ENCODE measurements at regions not wholly inside any gene's neighbourhood (a gene's known extent, or its start where the extent isn't known, plus 50 kb on each side); places are given as distances from the start of the nearest gene placed in this dataset.
"Not testable (repeated sequence)": the region's sequence is repeated elsewhere in the genome, so short reads cannot be mapped to it uniquely, and the experiment has no call there.

DNA sequence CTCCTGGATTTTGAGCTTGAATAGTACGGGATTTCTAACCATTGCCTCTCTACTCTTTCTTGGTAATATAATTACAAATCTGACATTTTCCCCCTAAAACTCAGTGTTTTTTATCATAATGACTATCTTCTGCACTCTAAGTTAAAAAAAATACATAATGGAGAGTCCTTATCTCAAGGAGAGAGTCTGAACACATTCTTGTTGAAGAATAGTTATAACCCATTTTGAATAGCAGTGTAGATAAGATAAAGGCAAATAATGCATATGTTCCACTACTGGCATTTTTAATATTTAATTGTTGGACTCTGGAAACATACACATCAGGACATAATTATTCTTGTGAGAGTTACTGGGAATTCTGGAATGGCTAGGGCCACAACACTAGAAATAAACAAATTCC is 456.5 kb upstream of the ANO5 start:
- no peak for ATAC-seq
- TF ChIP-seq TCF4 (CRISPR knock-in tag; IDR thresholded peaks at IDR 0.05; ENCODE audit: borderline replicate concordance) (peak; percentile 65), ISL1 (CRISPR knock-in tag; IDR thresholded peaks at IDR 0.05) (peak; percentile 46), RARB (CRISPR knock-in tag; IDR thresholded peaks at IDR 0.05) (no peak)

DNA sequence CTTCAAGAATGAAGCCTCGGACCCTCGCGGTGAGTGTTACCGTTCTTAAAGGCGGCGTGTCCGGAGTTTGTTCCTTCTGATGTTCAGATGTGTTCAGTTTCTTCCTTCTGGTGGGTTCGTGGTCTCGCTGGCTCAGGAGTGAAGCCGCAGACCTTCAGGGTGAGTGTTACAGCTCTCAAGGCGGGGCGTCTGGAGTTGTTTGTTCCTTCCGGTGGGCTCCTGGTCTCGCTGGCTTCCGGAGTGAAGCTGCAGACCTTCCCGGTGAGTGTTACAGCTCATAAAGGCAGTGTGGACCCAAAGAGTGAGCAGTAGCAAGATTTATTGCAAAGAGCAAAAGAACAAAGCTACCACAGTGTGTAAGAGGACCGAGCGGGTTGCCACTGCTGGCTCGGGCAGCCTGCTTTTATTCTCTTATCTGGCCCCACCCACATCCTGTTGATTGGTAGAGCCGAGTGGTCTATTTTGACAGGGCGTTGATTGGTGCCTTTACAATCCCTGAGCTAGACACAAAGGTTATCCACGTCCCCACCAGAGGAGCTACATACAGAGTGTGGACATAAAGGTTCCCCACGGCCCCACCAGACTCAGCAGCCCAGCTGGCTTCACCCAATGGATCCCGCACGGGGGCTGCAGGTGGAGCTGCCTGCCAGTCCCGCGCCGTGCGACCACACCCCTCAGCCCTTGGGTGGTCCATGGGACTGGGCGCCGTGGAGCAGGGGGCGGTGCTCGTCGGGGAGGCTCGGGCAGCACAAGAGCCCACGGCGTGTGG is 440.2 kb upstream of the ANO5 start:
- not testable (repeated sequence) for ATAC-seq

DNA sequence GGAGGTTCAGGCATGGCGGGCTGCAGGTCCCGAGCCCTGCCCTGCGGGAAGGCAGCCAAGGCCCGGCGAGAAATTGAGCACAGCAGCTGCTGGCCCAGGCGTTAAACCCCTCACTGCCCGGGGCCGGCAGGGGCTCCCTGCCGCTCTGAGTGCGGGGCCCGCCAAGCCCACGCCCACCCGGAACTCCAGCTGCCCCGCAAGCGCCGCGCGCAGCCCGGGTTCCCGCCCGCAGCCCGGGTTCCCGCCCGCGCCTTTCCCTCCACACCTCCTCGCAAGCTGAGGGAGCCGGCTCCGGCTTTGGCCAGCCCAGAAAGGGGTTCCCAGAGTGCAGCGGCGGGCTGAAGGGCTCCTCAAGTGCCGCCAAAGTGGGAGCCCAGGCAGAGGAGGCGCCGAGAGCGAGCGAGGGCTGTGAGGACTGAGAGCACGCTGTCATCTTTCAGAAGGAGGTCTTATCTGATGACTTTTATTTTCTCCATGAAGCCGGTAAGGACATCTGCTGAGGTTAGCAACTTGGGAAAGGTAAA is 439.6 kb upstream of the ANO5 start:
- ATAC-seq = not testable (repeated sequence)

DNA sequence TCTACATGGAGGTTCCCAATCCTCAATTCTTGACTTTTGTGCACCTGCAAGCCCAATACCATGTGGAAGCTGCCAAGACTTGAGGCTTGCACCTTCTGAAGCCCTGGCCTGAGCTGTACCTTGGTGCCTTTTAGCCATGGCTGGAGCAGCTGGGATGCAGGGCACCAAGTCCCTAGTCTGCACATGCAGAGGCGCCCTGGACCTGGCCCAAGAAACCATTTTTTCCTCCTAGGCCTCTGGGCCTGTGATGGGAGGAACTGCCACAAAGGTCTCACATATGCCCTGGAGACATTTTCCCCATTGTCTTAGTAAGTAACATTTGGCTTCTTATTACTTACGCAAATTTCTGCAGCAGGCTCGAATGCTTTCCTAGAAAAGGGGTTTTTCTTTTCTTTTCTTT is 431.9 kb upstream of the ANO5 start:
- TF ChIP-seq ZNF8 (CRISPR knock-in tag; IDR thresholded peaks at IDR 0.05) (no peak), PPARA (CRISPR knock-in tag; IDR thresholded peaks at IDR 0.05; ENCODE audit: borderline replicate concordance) (no peak)
- TF ChIP-seq, protein P1, sequence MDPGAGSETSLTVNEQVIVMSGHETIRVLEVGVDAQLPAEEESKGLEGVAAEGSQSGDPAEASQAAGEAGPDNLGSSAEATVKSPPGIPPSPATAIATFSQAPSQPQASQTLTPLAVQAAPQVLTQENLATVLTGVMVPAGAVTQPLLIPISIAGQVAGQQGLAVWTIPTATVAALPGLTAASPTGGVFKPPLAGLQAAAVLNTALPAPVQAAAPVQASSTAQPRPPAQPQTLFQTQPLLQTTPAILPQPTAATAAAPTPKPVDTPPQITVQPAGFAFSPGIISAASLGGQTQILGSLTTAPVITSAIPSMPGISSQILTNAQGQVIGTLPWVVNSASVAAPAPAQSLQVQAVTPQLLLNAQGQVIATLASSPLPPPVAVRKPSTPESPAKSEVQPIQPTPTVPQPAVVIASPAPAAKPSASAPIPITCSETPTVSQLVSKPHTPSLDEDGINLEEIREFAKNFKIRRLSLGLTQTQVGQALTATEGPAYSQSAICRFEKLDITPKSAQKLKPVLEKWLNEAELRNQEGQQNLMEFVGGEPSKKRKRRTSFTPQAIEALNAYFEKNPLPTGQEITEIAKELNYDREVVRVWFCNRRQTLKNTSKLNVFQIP (CRISPR knock-in tag; IDR thresholded peaks at IDR 0.05; ENCODE audit: borderline replicate concordance, low read depth) = no peak
- ATAC-seq = no peak

DNA sequence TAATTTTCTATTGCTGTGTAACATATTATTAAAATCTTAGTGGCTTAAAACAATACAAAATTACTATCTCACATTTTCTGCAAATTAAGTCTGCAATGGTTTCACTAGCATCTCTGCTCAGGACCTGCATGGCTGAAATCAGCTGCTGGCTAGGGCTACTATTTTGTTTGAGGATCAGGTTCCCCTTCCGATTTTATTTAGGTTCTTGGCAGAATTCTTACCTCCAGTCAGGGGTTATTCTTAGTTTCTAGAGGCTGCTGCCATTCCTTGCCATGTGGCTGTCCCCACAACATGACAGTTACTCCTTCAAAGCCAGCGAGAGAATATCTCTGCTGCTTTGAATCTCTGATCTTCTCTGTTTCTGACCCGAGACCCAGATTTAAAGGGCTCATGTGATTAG is 424.5 kb upstream of the ANO5 start:
- ATAC-seq = no peak

DNA sequence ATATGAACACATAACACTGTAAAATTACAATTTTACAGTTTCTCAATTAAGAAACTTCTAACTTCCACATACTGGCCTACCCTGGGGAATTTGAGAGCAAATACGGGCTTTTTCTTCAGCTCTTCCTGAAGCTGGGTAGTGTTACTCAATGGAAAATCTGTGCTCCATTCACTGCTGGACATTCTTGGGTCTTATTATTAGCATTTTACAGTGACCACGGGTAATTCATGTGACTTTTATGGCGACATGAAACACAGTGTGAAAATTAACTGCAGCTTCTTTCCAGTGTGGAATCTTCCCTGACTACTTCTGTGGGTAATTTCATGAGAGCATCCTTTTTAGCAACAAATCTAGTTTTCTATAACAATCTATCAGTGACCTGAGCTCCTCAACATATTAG is 423.7 kb upstream of the ANO5 start:
- ATAC-seq = no peak
- TF ChIP-seq SNAI2 (CRISPR knock-in tag; IDR thresholded peaks at IDR 0.05) (no peak), CSDC2 (CRISPR knock-in tag; IDR thresholded peaks at IDR 0.05) (no peak), ZFP30 (CRISPR knock-in tag; IDR thresholded peaks at IDR 0.05) (no peak), ZFP3 (CRISPR knock-in tag; IDR thresholded peaks at IDR 0.05) (no peak), GLIS3 (CRISPR knock-in tag; IDR thresholded peaks at IDR 0.05) (no peak), TOX (CRISPR knock-in tag; IDR thresholded peaks at IDR 0.05; ENCODE audit: borderline replicate concordance) (no peak), ESRRG (CRISPR knock-in tag; IDR thresholded peaks at IDR 0.05) (no peak), ZNF70 (CRISPR knock-in tag; IDR thresholded peaks at IDR 0.05) (no peak), RARB (CRISPR knock-in tag; IDR thresholded peaks at IDR 0.05) (no peak), PPARA (CRISPR knock-in tag; IDR thresholded peaks at IDR 0.05; ENCODE audit: borderline replicate concordance) (no peak)
- TF ChIP-seq, protein P1 (CRISPR knock-in tag; IDR thresholded peaks at IDR 0.05; ENCODE audit: borderline replicate concordance, low read depth) = no peak
- TF ChIP-seq, protein P2, sequence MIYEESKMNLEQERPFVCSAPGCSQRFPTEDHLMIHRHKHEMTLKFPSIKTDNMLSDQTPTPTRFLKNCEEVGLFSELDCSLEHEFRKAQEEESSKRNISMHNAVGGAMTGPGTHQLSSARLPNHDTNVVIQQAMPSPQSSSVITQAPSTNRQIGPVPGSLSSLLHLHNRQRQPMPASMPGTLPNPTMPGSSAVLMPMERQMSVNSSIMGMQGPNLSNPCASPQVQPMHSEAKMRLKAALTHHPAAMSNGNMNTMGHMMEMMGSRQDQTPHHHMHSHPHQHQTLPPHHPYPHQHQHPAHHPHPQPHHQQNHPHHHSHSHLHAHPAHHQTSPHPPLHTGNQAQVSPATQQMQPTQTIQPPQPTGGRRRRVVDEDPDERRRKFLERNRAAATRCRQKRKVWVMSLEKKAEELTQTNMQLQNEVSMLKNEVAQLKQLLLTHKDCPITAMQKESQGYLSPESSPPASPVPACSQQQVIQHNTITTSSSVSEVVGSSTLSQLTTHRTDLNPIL (CRISPR knock-in tag; IDR thresholded peaks at IDR 0.05; ENCODE audit: low read depth) = no peak
- TF ChIP-seq, protein P3, sequence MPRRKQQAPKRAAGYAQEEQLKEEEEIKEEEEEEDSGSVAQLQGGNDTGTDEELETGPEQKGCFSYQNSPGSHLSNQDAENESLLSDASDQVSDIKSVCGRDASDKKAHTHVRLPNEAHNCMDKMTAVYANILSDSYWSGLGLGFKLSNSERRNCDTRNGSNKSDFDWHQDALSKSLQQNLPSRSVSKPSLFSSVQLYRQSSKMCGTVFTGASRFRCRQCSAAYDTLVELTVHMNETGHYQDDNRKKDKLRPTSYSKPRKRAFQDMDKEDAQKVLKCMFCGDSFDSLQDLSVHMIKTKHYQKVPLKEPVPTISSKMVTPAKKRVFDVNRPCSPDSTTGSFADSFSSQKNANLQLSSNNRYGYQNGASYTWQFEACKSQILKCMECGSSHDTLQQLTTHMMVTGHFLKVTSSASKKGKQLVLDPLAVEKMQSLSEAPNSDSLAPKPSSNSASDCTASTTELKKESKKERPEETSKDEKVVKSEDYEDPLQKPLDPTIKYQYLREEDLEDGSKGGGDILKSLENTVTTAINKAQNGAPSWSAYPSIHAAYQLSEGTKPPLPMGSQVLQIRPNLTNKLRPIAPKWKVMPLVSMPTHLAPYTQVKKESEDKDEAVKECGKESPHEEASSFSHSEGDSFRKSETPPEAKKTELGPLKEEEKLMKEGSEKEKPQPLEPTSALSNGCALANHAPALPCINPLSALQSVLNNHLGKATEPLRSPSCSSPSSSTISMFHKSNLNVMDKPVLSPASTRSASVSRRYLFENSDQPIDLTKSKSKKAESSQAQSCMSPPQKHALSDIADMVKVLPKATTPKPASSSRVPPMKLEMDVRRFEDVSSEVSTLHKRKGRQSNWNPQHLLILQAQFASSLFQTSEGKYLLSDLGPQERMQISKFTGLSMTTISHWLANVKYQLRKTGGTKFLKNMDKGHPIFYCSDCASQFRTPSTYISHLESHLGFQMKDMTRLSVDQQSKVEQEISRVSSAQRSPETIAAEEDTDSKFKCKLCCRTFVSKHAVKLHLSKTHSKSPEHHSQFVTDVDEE (CRISPR knock-in tag; IDR thresholded peaks at IDR 0.05) = no peak

More for the DNA sequence above, 424.5 kb upstream of the ANO5 start:
- no peak for TF ChIP-seq ARNTL (CRISPR knock-in tag; IDR thresholded peaks at IDR 0.05; ENCODE audit: borderline replicate concordance, low read depth)
- TF ChIP-seq OSR1 (CRISPR knock-in tag; IDR thresholded peaks at IDR 0.05) = no peak
- TF ChIP-seq ZC3H10 (CRISPR knock-in tag; IDR thresholded peaks at IDR 0.05) = no peak
- TF ChIP-seq, protein P4, sequence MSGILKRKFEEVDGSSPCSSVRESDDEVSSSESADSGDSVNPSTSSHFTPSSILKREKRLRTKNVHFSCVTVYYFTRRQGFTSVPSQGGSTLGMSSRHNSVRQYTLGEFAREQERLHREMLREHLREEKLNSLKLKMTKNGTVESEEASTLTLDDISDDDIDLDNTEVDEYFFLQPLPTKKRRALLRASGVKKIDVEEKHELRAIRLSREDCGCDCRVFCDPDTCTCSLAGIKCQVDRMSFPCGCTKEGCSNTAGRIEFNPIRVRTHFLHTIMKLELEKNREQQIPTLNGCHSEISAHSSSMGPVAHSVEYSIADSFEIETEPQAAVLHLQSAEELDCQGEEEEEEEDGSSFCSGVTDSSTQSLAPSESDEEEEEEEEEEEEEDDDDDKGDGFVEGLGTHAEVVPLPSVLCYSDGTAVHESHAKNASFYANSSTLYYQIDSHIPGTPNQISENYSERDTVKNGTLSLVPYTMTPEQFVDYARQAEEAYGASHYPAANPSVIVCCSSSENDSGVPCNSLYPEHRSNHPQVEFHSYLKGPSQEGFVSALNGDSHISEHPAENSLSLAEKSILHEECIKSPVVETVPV (CRISPR knock-in tag; IDR thresholded peaks at IDR 0.05) = no peak
- no peak for TF ChIP-seq ZNF565 (CRISPR knock-in tag; conservative IDR thresholded peaks at IDR 0.05; ENCODE audit: low read depth)
- TF ChIP-seq TOX (CRISPR knock-in tag; IDR thresholded peaks at IDR 0.05; ENCODE audit: borderline replicate concordance) = no peak
- no peak for TF ChIP-seq ZFP30 (CRISPR knock-in tag; IDR thresholded peaks at IDR 0.05)
- TF ChIP-seq PPARA (CRISPR knock-in tag; IDR thresholded peaks at IDR 0.05; ENCODE audit: borderline replicate concordance) = no peak
- TF ChIP-seq GLIS3 (CRISPR knock-in tag; IDR thresholded peaks at IDR 0.05) = no peak
- TF ChIP-seq, protein P2 (CRISPR knock-in tag; IDR thresholded peaks at IDR 0.05; ENCODE audit: low read depth) = no peak
